ENCODE measurements at regions not wholly inside any gene's neighbourhood (a gene's known extent, or its start where the extent isn't known, plus 50 kb on each side); places are given as distances from the start of the nearest gene placed in this dataset.

DNA sequence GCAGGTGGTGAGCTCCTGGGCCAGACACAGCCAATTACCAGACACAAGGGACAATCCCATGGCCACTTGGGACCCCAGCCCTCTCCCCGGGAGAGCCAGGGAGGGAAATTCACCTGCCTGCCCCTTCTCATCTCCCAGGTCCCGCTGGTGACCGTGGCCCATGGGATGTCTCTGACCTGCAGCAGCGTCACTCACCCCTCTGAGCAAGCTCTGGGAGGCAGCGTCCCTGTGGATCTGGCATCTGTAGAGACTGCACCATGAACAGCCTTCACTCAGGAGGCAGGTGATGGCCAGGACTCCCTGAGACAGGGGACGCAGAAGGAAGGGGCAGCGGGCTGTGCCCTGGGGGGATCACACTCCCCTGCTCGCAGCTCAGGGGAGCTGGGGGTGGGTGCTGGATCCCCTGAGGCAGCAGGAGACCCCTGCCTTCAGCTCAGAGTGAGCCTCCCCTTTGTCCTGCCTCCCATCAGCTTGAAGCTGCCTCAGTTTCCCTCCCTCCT is 90.8 kb downstream of the FOXL3 start:
- TF ChIP-seq CTCF (IDR thresholded peaks at IDR 0.05): no peak
- no peak overlapping the region for H3K4me3 ChIP-seq
- H3K27me3 ChIP-seq: no peaks in the 10 kb centered on the region
- peak; percentile 11 for DNase-seq
- intact Hi-C loops (cut with DNase I): no loop called here
- no peak overlapping the region for H3K27ac ChIP-seq
- peaks cover 6% of the 10 kb centered on the region for H3K4me1 ChIP-seq
- no peak overlapping the region for H3K9ac ChIP-seq (ENCODE audit: low read depth in 2 of 2, low read length in 2 of 2)
- no peaks in the 10 kb centered on the region for H3K36me3 ChIP-seq
- no peaks in the 10 kb centered on the region for H3K9me3 ChIP-seq

DNA sequence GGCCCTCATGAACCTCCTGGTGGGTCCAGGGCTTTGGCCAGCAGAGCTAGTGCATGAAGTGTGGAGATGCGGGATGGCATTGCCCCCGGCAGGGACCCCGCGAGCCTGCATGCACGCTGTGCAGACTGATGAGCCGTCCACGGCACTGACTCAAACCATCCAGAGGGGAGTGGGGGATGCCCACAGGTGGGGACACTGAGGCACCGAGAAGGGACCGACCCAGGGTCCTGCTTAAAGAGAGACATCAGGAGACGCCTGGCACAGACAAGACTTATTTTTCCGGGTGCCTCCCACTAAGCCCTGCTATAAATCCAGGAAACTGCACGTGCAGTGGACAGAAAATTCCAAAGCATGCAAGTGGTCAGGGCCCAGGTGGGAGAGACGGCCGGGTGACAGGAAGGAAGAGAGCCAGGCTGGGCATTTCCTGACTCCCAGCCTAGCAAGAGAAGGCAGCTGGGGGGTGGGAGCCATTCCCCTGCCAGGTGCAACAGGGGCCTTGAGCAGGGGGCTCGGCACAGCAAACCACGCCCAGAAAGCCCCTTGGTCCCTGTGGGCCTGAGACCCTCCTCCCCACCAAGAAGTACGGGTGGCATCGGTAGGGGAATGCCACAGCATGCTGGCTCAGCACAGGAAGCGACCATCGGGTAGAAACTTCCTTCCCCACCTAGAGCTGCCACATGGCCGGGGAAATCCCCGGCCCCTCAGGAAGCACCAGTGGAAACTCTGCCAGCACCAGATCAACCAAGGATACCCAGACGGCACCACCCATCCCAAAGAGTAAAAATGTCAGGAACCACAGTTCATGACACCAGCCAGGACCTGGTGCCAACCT is 91.5 kb downstream of the FOXL3 start:
- no peaks in the 10 kb centered on the region for H3K9me3 ChIP-seq
- H3K27me3 ChIP-seq: no peaks in the 10 kb centered on the region
- no peak for TF ChIP-seq CTCF (IDR thresholded peaks at IDR 0.05)
- no peak overlapping the region for H3K4me3 ChIP-seq
- no peaks in the 10 kb centered on the region for H3K36me3 ChIP-seq
- intact Hi-C loops (cut with DNase I): no loop called here
- peaks cover 6% of the 10 kb centered on the region for H3K4me1 ChIP-seq
- H3K9ac ChIP-seq (ENCODE audit: low read depth in 2 of 2, low read length in 2 of 2): no peak overlapping the region
- H3K27ac ChIP-seq: no peak overlapping the region
- peak; percentile 15 for DNase-seq

GRCh38 chr7:382043-382400 is 92.1 kb downstream of the FOXL3 start:
- intact Hi-C loops (cut with DNase I): no loop called here
- Histone ChIP-seq H3K9ac (ENCODE audit: low read depth in 2 of 2, low read length in 2 of 2) (no peak overlapping the region), H3K9me3 (no peaks in the 10 kb centered on the region), H3K27me3 (no peaks in the 10 kb centered on the region), H3K4me1 (peaks cover 6% of the 10 kb centered on the region), H3K4me3 (no peak overlapping the region), H3K27ac (no peak overlapping the region), H3K36me3 (no peaks in the 10 kb centered on the region)
- no peak for DNase-seq
- no peak for TF ChIP-seq CTCF (IDR thresholded peaks at IDR 0.05)

- Histone ChIP-seq H3K9me3 (no peaks in the 10 kb centered on the region), H3K27me3 (no peaks in the 10 kb centered on the region), H3K4me3 (no peak overlapping the region), H3K9ac (ENCODE audit: low read depth in 2 of 2, low read length in 2 of 2) (no peak overlapping the region), H3K27ac (no peak overlapping the region), H3K36me3 (no peaks in the 10 kb centered on the region), H3K4me1 (no peaks in the 10 kb centered on the region)
- peak; percentile 4 for DNase-seq
- TF ChIP-seq CTCF (IDR thresholded peaks at IDR 0.05): no peak
- intact Hi-C loops (cut with DNase I): no loop called here
Observed at GRCh38 chr7:386385-386784, 96.4 kb downstream of the FOXL3 start.

- Histone ChIP-seq H3K27me3 (no peaks in the 10 kb centered on the region), H3K27ac (no peak overlapping the region), H3K4me1 (no peaks in the 10 kb centered on the region), H3K9ac (ENCODE audit: low read depth in 2 of 2, low read length in 2 of 2) (no peak overlapping the region), H3K9me3 (no peaks in the 10 kb centered on the region), H3K4me3 (no peak overlapping the region), H3K36me3 (no peaks in the 10 kb centered on the region)
- no peak for TF ChIP-seq CTCF (IDR thresholded peaks at IDR 0.05)
- DNase-seq: peak; percentile 15
- intact Hi-C loops (cut with DNase I): no loop called here
Observed at GRCh38 chr7:387132-388022, 97.4 kb downstream of the FOXL3 start.
